IMR-90 (cell line): ENCODE measurements at regions not wholly inside any gene's neighbourhood (a gene's known extent, or its start where the extent isn't known, plus 50 kb on each side); places are given as distances from the start of the nearest gene placed in this dataset.

Experiments used
- ATAC-seq: fragments of 200-7000 bp; cut with Tn5 transposase; 2 replicates; pipeline ENCODE4 v1.9.1; 2020; ENCODE audit warnings: low read depth, mild to moderate bottlenecking, moderate library complexity
- BruUV-seq: library from RNA; stranded (reverse); fragments of 400-500 nt; replicated peaks from 2 replicates; lab custom pipeline; 2021; lab: Mats Ljungman, UMichigan
- CTCF ChIA-PET: fragments of 300-600 bp; formaldehyde crosslinking; extraction: SDS; loops from one replicate; lab custom pipeline; 2021; ENCODE audit warnings: antibody characterized with exemption; lab: Yijun Ruan, JAX
- POLR2A ChIA-PET: fragments of 300-600 bp; sonication (Branson Sonifier 250); formaldehyde crosslinking; loops from one replicate; lab custom pipeline; 2022; ENCODE audit warnings: antibody characterized with exemption; ENCODE audit not compliant: unreplicated experiment; lab: Charles Lee
- DNase-seq: peaks from one replicate; pipeline ENCODE4 v3.0.0; 2013
- H2AFZ ChIP-seq: replicated peaks from 2 replicates; pipeline ENCODE3; 2013; ENCODE audit warnings: low read length, mild to moderate bottlenecking; ENCODE audit not compliant: poor library complexity
- H2AK5ac ChIP-seq: 2 replicates; pipeline ENCODE4 v1.6.1; 2013; ENCODE audit warnings: low read depth, low read length, inconsistent platforms
- H2AK9ac ChIP-seq: replicated peaks from 2 replicates; pipeline ENCODE3; 2013; ENCODE audit warnings: mild to moderate bottlenecking, low read depth, low read length, moderate library complexity; ENCODE audit not compliant: poor library complexity
- H2BK120ac ChIP-seq: 2 replicates; pipeline ENCODE4 v1.6.1; 2013; ENCODE audit warnings: low read depth, low read length, inconsistent platforms
- H2BK15ac ChIP-seq: 3 replicates; pipeline ENCODE4 v1.6.1; 2013; ENCODE audit warnings: low read depth, low read length, inconsistent platforms
- H2BK20ac ChIP-seq: 2 replicates; pipeline ENCODE4 v1.6.1; 2013; ENCODE audit warnings: low read depth, mild to moderate bottlenecking, inconsistent platforms, low read length, moderate library complexity
- H2BK5ac ChIP-seq: 2 replicates; pipeline ENCODE4 v1.6.1; 2013; ENCODE audit warnings: mild to moderate bottlenecking, low read depth, low read length, inconsistent platforms; ENCODE audit not compliant: poor library complexity, severe bottlenecking
- H3K14ac ChIP-seq: replicated peaks from 2 replicates; pipeline ENCODE4 v1.6.1; 2013; ENCODE audit warnings: low read depth, low read length, inconsistent platforms
- H3K18ac ChIP-seq: 2 replicates; pipeline ENCODE4 v1.6.1; 2013; ENCODE audit warnings: low read depth, low read length, control low read depth
- H3K23ac ChIP-seq: 2 replicates; pipeline ENCODE4 v1.6.1; 2013; ENCODE audit warnings: low read depth, low read length, inconsistent platforms
- H3K27ac ChIP-seq: 2 replicates; pipeline ENCODE4 v1.5.1; 2013; ENCODE audit warnings: mild to moderate bottlenecking, control low read depth, low read length; ENCODE audit not compliant: insufficient read depth
- H3K27me3 ChIP-seq: 2 replicates; pipeline ENCODE4 v1.6.1; 2013; ENCODE audit warnings: low read length; ENCODE audit not compliant: control insufficient read depth, insufficient read depth
- H3K36me3 ChIP-seq: 2 replicates; pipeline ENCODE4 v1.6.1; 2013; ENCODE audit warnings: low read length, mixed read lengths; ENCODE audit not compliant: control insufficient read depth, insufficient read depth
- H3K4ac ChIP-seq: 2 replicates; pipeline ENCODE4 v1.6.1; 2013; ENCODE audit warnings: low read depth, low read length, inconsistent platforms
- H3K4me1 ChIP-seq: 2 replicates; pipeline ENCODE4 v1.6.1; 2013; ENCODE audit warnings: low read length, mixed read lengths; ENCODE audit not compliant: control insufficient read depth, insufficient read depth
- H3K4me2 ChIP-seq: 2 replicates; pipeline ENCODE4 v1.6.1; 2013; ENCODE audit warnings: low read depth, mild to moderate bottlenecking, control low read depth, low read length, moderate library complexity
- H3K4me3 ChIP-seq: 2 replicates; pipeline ENCODE4 v1.5.1; 2013; ENCODE audit warnings: low read depth, mild to moderate bottlenecking, control low read depth, low read length, moderate library complexity; ENCODE audit not compliant: insufficient read depth
- H3K56ac ChIP-seq: 2 replicates; pipeline ENCODE4 v1.6.1; 2013; ENCODE audit warnings: low read length, inconsistent platforms; ENCODE audit not compliant: insufficient read depth; ENCODE audit errors: extremely low read depth
- H3K79me1 ChIP-seq, 2 experiments: 2 replicates each; pipeline ENCODE4 v1.6.1; 2013; ENCODE audit warnings: low read length in 2 of 2, inconsistent platforms in 1 of 2, low read depth in 1 of 2
- H3K9ac ChIP-seq: 2 replicates; pipeline ENCODE4 v1.6.1; 2013; ENCODE audit warnings: low read depth, low read length, control low read depth
- H3K9me1 ChIP-seq: 2 replicates; pipeline ENCODE4 v1.6.1; 2013; ENCODE audit warnings: low read length, inconsistent platforms; ENCODE audit not compliant: insufficient read depth
- H3K9me3 ChIP-seq: 2 replicates; pipeline ENCODE4 v1.6.1; 2013; ENCODE audit warnings: low read length; ENCODE audit not compliant: control insufficient read depth, insufficient read depth
- H4K20me1 ChIP-seq: 2 replicates; pipeline ENCODE4 v1.6.1; 2013; ENCODE audit warnings: low read length, inconsistent platforms; ENCODE audit not compliant: insufficient read depth
- H4K5ac ChIP-seq: 2 replicates; pipeline ENCODE4 v1.6.1; 2013; ENCODE audit warnings: mild to moderate bottlenecking, low read depth, low read length, control low read depth
- H4K8ac ChIP-seq, 2 experiments: 2 replicates each; pipeline ENCODE4 v1.6.1; 2013; ENCODE audit warnings: low read depth in 2 of 2, low read length in 2 of 2, control low read depth in 1 of 2, inconsistent platforms in 1 of 2
- H4K91ac ChIP-seq: 2 replicates; pipeline ENCODE4 v1.6.1; 2013; ENCODE audit warnings: low read depth, low read length, inconsistent platforms; ENCODE audit not compliant: insufficient read depth
- BHLHE40 ChIP-seq: fragments of 150-350 bp; IDR thresholded peaks from 2 replicates; pipeline ENCODE4 v1.6.1; 2016; ENCODE audit warnings: mild to moderate bottlenecking, low read depth, low read length
- WGBS, 2 experiments: methylation state at CpG; one replicate each; pipeline versions ENCODE4 v1.1.5 to v1.1.7; 2013; ENCODE audit warnings: missing lambda C conversion rate in 2 of 2; ENCODE audit not compliant: insufficient read length in 1 of 2; ENCODE audit errors: extremely low coverage in 2 of 2; 5-methylcytosine and 5-hydroxymethylcytosine counted together
- dilution Hi-C: fragments of 300-500 bp; cut with HindIII; formaldehyde crosslinking; loops from one replicate; pipeline ENCODE4 v1.14.3; 2018; ENCODE audit warnings: low sequenced_read_pairs; ENCODE audit not compliant: unreplicated experiment
- in situ Hi-C: fragments of 300-500 bp; cut with MboI; formaldehyde crosslinking; loops from 3 replicates; pipeline ENCODE4 v1.14.3; 2019; ENCODE audit warnings: low sequenced_read_pairs, inconsistent platforms, mixed read lengths
- intact Hi-C: fragments of 100-400 bp; cut with micrococcal nuclease; formaldehyde crosslinking; loops from 2 replicates; pipeline ENCODE4 v1.10.0; 2022

DNA sequence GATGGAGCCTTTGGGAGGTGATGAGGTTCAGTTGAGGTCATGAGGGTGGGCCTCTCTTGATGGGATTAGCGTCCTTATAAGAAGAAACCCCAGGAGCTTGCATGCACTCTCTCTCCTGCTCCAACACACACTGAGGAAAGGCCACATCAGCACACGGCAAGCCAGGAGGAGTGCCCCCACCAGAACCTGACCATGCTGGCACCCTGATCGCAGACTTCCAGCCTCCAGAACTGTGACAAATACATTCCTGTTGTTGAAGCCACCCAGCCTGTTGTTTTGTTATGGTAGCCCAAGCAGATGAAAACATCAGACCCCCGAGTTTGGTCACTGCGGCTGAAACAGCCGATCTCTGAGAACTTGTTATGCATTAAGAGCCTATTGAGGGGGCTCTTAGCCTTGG is 64.8 kb upstream of the SOD1 start:
- in situ Hi-C loops, result no loop called here

More for the DNA sequence above, 64.8 kb upstream of the SOD1 start:
- POLR2A ChIA-PET, result no interaction called here
- CTCF ChIA-PET, result no interaction called here
- Histone ChIP-seq H3K9ac (no peak overlapping the region), H3K56ac (no peak overlapping the region), H4K20me1 (no peaks in the 10 kb centered on the region), H3K9me1 (no peaks in the 10 kb centered on the region), H4K5ac (no peak overlapping the region), H3K23ac (no peak overlapping the region), H3K79me1 (no peaks in the 10 kb centered on the region), H3K18ac (no peak overlapping the region), H2AK5ac (no peak overlapping the region), H2AFZ (no peak overlapping the region), H3K4me3 (no peak overlapping the region), H4K91ac (no peak overlapping the region), H2BK15ac (no peak overlapping the region), H3K27me3 (no peaks in the 10 kb centered on the region; the same call in 1 of the 2 replicates), H3K4ac (no peak overlapping the region), H2BK120ac (no peak overlapping the region), H3K36me3 (no peaks in the 10 kb centered on the region), H2AK9ac (no peak overlapping the region), H3K4me2 (no peak overlapping the region), H2BK5ac (no peak overlapping the region), H3K9me3 (no peaks in the 10 kb centered on the region), H3K27ac (no peak overlapping the region), H2BK20ac (no peak overlapping the region), H3K14ac (no peak overlapping the region), H4K8ac (no peak overlapping the region), H3K4me1 (no peaks in the 10 kb centered on the region)
- 81% methylated on average over 3 of the region's 6 CpGs; no CpG with 5 or more reads in 1 of the 2 experiments for WGBS, 2 experiments
- TF ChIP-seq BHLHE40, result no peak
- dilution Hi-C loops, result no loop called here
- no peak for ATAC-seq
- intact Hi-C loops, result no loop called here
- DNase-seq, result no peak
- no TSS peak for BruUV-seq
